KMS-11 (cell line): ENCODE measurements at regions not wholly inside any gene's neighbourhood (a gene's known extent, or its start where the extent isn't known, plus 50 kb on each side); places are given as distances from the start of the nearest gene placed in this dataset.

Experiments used
- H2AFZ ChIP-seq: fragments of 200-600 bp; sonication (generic); 2 replicates; pipeline ENCODE4 v1.6.1; 2016; ENCODE audit warnings: antibody characterized with exemption, mixed run types, low read depth
- H3K27ac ChIP-seq: fragments of 200-600 bp; sonication (generic); 2 replicates; pipeline ENCODE4 v1.6.1; 2016; ENCODE audit warnings: mild to moderate bottlenecking, mixed run types
- H3K27me3 ChIP-seq: fragments of 200-600 bp; sonication (generic); 2 replicates; pipeline ENCODE4 v1.6.1; 2017; ENCODE audit warnings: mild to moderate bottlenecking, low read depth, mixed run types, moderate library complexity; ENCODE audit not compliant: insufficient read depth
- H3K36me3 ChIP-seq: fragments of 200-600 bp; sonication (generic); 2 replicates; pipeline ENCODE4 v1.6.1; 2017; ENCODE audit warnings: mild to moderate bottlenecking, mixed run types; ENCODE audit not compliant: insufficient read depth
- H3K4me1 ChIP-seq: fragments of 200-600 bp; sonication (generic); 2 replicates; pipeline ENCODE4 v1.6.1; 2016; ENCODE audit warnings: mild to moderate bottlenecking, low read depth, mixed run types; ENCODE audit not compliant: poor library complexity, severe bottlenecking
- H3K4me2 ChIP-seq: fragments of 200-600 bp; sonication (generic); 2 replicates; pipeline ENCODE4 v1.7.0; 2016; ENCODE audit warnings: mild to moderate bottlenecking, mixed run types
- H3K4me3 ChIP-seq: fragments of 200-600 bp; sonication (generic); IDR thresholded peaks from 2 replicates; pipeline ENCODE4 v1.6.1; 2017; ENCODE audit warnings: low read depth, low read length, mixed read lengths; ENCODE audit not compliant: insufficient read depth
- H3K79me2 ChIP-seq: fragments of 200-600 bp; sonication (generic); 2 replicates; pipeline ENCODE4 v1.6.1; 2016; ENCODE audit warnings: low read depth, mixed run types; ENCODE audit not compliant: insufficient read depth
- H3K9ac ChIP-seq: fragments of 200-600 bp; sonication (generic); 2 replicates; pipeline ENCODE4 v1.6.1; 2016; ENCODE audit warnings: mild to moderate bottlenecking, mixed run types
- H4K20me1 ChIP-seq: fragments of 200-600 bp; sonication (generic); 2 replicates; pipeline ENCODE4 v1.6.1; 2016; ENCODE audit warnings: mild to moderate bottlenecking, mixed run types; ENCODE audit not compliant: insufficient read depth
- TF ChIP-seq, protein P1 (sequence below): fragments of 200-600 bp; sonication (generic); conservative IDR thresholded peaks from 2 replicates; pipeline ENCODE4 v1.6.1; 2017; ENCODE audit warnings: low read depth, mild to moderate bottlenecking, antibody characterized with exemption, low read length, moderate library complexity, mixed read lengths

DNA sequence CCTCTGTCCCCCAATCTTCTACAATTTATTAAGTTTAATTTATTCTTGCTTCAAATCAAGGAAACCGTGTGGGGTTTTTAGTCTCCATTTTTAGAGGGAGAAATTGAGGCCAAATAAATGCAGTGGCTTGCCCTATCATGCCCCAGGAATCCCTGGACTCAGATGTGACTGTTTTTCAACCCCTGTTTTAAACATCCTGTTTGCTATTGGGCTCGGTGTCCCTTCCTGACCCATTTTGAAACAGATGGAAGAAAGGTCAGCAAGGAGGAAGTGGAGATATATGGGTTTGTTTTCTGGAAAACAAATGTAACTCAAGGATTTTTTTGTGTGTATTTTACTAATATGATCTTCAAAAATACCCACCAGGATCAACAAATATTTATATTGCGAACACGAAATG lies 84.7 kb downstream of the DACT1 start:
- H3K79me2 ChIP-seq, result no peaks in the 10 kb centered on the region
- H3K4me1 ChIP-seq, result no peaks in the 10 kb centered on the region
- no peak overlapping the region for H3K27ac ChIP-seq
- TF ChIP-seq, protein P1, sequence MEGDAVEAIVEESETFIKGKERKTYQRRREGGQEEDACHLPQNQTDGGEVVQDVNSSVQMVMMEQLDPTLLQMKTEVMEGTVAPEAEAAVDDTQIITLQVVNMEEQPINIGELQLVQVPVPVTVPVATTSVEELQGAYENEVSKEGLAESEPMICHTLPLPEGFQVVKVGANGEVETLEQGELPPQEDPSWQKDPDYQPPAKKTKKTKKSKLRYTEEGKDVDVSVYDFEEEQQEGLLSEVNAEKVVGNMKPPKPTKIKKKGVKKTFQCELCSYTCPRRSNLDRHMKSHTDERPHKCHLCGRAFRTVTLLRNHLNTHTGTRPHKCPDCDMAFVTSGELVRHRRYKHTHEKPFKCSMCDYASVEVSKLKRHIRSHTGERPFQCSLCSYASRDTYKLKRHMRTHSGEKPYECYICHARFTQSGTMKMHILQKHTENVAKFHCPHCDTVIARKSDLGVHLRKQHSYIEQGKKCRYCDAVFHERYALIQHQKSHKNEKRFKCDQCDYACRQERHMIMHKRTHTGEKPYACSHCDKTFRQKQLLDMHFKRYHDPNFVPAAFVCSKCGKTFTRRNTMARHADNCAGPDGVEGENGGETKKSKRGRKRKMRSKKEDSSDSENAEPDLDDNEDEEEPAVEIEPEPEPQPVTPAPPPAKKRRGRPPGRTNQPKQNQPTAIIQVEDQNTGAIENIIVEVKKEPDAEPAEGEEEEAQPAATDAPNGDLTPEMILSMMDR, result no peak
- no peak overlapping the region for H3K4me2 ChIP-seq
- H3K36me3 ChIP-seq, result no peaks in the 10 kb centered on the region
- no peak overlapping the region for H3K9ac ChIP-seq
- no peak overlapping the region for H2AFZ ChIP-seq
- no peaks in the 10 kb centered on the region for H4K20me1 ChIP-seq
- H3K27me3 ChIP-seq, result no peaks in the 10 kb centered on the region
- no peak overlapping the region for H3K4me3 ChIP-seq

DNA sequence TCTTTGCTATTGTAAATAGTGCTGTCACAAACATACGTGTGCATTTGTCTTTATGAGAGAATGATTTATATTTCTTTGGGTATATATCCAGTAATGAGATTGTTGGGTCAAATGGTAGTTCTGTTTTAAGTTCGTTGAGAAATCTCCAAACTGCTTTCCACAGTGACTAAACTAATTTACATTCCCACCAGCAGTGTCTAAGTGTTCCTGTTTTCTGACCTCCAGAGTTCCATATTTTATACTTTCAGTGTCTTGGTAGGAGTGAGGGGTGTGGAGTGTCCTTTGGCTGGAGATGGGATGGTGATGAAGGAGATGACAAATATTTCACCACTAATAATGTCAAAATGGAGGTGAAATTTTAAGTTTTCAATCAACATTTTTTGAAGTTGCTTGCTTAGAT lies 86.4 kb downstream of the DACT1 start:
- no peak overlapping the region for H2AFZ ChIP-seq
- H3K36me3 ChIP-seq, result no peaks in the 10 kb centered on the region
- no peaks in the 10 kb centered on the region for H3K79me2 ChIP-seq
- H3K27me3 ChIP-seq, result no peaks in the 10 kb centered on the region
- H3K27ac ChIP-seq, result no peak overlapping the region
- TF ChIP-seq, protein P1, result no peak
- H3K9ac ChIP-seq, result no peak overlapping the region
- no peak overlapping the region for H3K4me3 ChIP-seq
- H3K4me2 ChIP-seq, result no peak overlapping the region
- H4K20me1 ChIP-seq, result no peaks in the 10 kb centered on the region
- H3K4me1 ChIP-seq, result no peaks in the 10 kb centered on the region

- H4K20me1 ChIP-seq, result no peaks in the 10 kb centered on the region
- H3K4me3 ChIP-seq, result no peak overlapping the region
- no peaks in the 10 kb centered on the region for H3K4me1 ChIP-seq
- H3K79me2 ChIP-seq, result no peaks in the 10 kb centered on the region
- no peaks in the 10 kb centered on the region for H3K36me3 ChIP-seq
- no peaks in the 10 kb centered on the region for H3K27me3 ChIP-seq
- no peak overlapping the region for H3K4me2 ChIP-seq
- H3K9ac ChIP-seq, result no peak overlapping the region
- no peak overlapping the region for H3K27ac ChIP-seq
- TF ChIP-seq, protein P1, result no peak
- H2AFZ ChIP-seq, result no peak overlapping the region
Observed at GRCh38 chr14:58724702-58725101, 86.9 kb downstream of the DACT1 start.

GRCh38 chr14:58725226-58725625 lies 87.5 kb downstream of the DACT1 start:
- TF ChIP-seq, protein P1, result no peak
- Histone ChIP-seq H3K4me1 (no peaks in the 10 kb centered on the region), H3K36me3 (no peaks in the 10 kb centered on the region)

More at GRCh38 chr14:58725226-58725625, 87.5 kb downstream of the DACT1 start:
- no peaks in the 10 kb centered on the region for H4K20me1 ChIP-seq
- no peaks in the 10 kb centered on the region for H3K27me3 ChIP-seq
- H3K4me2 ChIP-seq, result no peak overlapping the region
- no peak overlapping the region for H3K9ac ChIP-seq
- no peak overlapping the region for H3K27ac ChIP-seq
- no peak overlapping the region for H2AFZ ChIP-seq
- H3K79me2 ChIP-seq, result no peaks in the 10 kb centered on the region
- no peak overlapping the region for H3K4me3 ChIP-seq
